ENCODE measurements at regions not wholly inside any gene's neighbourhood (a gene's known extent, or its start where the extent isn't known, plus 50 kb on each side); places are given as distances from the start of the nearest gene placed in this dataset.

DNA sequence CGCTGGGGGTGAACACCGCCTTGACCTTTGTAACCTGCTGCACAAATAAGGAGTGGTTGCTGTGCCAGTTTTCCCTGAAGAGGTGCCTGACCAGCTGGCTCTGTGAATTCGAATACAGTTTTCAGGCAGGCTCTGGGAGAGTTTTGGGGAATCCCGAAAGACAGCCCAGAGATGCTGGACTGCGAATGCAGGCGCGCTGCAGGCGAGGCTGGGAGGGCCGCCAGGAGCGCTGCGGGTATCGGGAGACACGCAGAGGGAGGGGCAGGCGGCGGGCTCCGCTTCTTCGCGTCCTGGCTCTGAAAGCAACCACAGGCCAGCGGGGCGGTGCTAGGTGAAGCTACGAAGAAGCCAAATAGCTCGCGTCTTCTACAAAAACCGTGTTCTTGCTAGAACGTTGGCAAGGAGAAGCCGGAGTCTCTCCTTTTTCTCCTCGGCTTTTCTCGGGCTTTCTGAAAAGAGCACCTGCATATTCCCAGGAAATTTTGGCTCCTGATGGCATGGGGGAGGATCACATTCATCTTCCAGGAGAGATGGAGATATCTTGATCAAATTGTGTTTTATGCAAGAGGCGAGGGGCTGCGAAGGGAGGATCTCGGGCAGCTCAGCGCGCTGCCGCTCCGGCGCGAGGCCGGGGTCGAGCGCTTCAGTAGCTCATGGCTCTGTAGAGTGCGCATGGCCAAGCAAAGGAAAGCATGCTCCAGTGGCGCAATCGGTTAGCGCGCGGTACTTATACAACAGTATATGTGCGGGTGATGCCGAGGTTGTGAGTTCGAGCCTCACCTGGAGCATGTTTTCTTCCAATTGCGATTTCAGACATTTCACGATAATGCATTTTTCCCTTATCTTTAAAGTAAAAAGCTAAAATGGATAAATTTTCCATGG lies 158.1 kb upstream of the ZNF184 start:
- no peak for TF ChIP-seq RARB (CRISPR knock-in tag; IDR thresholded peaks at IDR 0.05)
- TF ChIP-seq, protein P1, sequence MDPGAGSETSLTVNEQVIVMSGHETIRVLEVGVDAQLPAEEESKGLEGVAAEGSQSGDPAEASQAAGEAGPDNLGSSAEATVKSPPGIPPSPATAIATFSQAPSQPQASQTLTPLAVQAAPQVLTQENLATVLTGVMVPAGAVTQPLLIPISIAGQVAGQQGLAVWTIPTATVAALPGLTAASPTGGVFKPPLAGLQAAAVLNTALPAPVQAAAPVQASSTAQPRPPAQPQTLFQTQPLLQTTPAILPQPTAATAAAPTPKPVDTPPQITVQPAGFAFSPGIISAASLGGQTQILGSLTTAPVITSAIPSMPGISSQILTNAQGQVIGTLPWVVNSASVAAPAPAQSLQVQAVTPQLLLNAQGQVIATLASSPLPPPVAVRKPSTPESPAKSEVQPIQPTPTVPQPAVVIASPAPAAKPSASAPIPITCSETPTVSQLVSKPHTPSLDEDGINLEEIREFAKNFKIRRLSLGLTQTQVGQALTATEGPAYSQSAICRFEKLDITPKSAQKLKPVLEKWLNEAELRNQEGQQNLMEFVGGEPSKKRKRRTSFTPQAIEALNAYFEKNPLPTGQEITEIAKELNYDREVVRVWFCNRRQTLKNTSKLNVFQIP (CRISPR knock-in tag; IDR thresholded peaks at IDR 0.05; ENCODE audit: borderline replicate concordance, low read depth): no peak
